ENCODE measurements at regions not wholly inside any gene's neighbourhood (a gene's known extent, or its start where the extent isn't known, plus 50 kb on each side); places are given as distances from the start of the nearest gene placed in this dataset.

GRCh38 chr13:34046457-34046856, 228.5 kb downstream of the RFC3 start:
- DNase-seq: no peak

GRCh38 chr13:34048652-34049051, 230.7 kb downstream of the RFC3 start:
- DNase-seq: no peak

- no peak for DNase-seq
Observed at GRCh38 chr13:34056733-34057258, 238.8 kb downstream of the RFC3 start.

GRCh38 chr13:34064456-34065205, 246.7 kb downstream of the RFC3 start:
- no peak for DNase-seq

- DNase-seq: no peak
Observed at GRCh38 chr13:34065928-34066327, 248.0 kb downstream of the RFC3 start.

- DNase-seq: no peak
Observed at GRCh38 chr13:34066344-34066743, 248.4 kb downstream of the RFC3 start.

GRCh38 chr13:34070006-34070405, 252.1 kb downstream of the RFC3 start:
- no peak for DNase-seq

- no peak for DNase-seq
Observed at GRCh38 chr13:34070544-34071303, 252.8 kb downstream of the RFC3 start.

GRCh38 chr13:34076319-34076718, 258.4 kb downstream of the RFC3 start:
- no peak for DNase-seq

GRCh38 chr13:34076943-34077703, 259.2 kb downstream of the RFC3 start:
- DNase-seq: no peak

GRCh38 chr13:34078334-34078999, 260.5 kb downstream of the RFC3 start:
- DNase-seq: no peak

GRCh38 chr13:34085204-34085603, 267.3 kb downstream of the RFC3 start:
- no peak for DNase-seq

- no peak for DNase-seq
Observed at GRCh38 chr13:34086281-34086680, 268.3 kb downstream of the RFC3 start.

GRCh38 chr13:34087791-34088190, 269.8 kb downstream of the RFC3 start:
- DNase-seq: no peak

- DNase-seq: no peak
Observed at GRCh38 chr13:34103854-34104253, 285.9 kb downstream of the RFC3 start.

GRCh38 chr13:34104853-34105252, 286.9 kb downstream of the RFC3 start:
- no peak for DNase-seq

GRCh38 chr13:34107806-34108205, 289.9 kb downstream of the RFC3 start:
- DNase-seq: no peak

- no peak for DNase-seq
Observed at GRCh38 chr13:34108410-34108809, 290.5 kb downstream of the RFC3 start.

- DNase-seq: no peak
Observed at GRCh38 chr13:34114581-34114980, 296.6 kb downstream of the RFC3 start.

GRCh38 chr13:34116651-34117050, 298.7 kb downstream of the RFC3 start:
- no peak for DNase-seq

- no peak for DNase-seq
Observed at GRCh38 chr13:34124666-34125306, 306.8 kb downstream of the RFC3 start.

GRCh38 chr13:34127523-34127922, 309.6 kb downstream of the RFC3 start:
- no peak for DNase-seq
